ENCODE measurements at regions not wholly inside any gene's neighbourhood (a gene's known extent, or its start where the extent isn't known, plus 50 kb on each side); places are given as distances from the start of the nearest gene placed in this dataset.

DNA sequence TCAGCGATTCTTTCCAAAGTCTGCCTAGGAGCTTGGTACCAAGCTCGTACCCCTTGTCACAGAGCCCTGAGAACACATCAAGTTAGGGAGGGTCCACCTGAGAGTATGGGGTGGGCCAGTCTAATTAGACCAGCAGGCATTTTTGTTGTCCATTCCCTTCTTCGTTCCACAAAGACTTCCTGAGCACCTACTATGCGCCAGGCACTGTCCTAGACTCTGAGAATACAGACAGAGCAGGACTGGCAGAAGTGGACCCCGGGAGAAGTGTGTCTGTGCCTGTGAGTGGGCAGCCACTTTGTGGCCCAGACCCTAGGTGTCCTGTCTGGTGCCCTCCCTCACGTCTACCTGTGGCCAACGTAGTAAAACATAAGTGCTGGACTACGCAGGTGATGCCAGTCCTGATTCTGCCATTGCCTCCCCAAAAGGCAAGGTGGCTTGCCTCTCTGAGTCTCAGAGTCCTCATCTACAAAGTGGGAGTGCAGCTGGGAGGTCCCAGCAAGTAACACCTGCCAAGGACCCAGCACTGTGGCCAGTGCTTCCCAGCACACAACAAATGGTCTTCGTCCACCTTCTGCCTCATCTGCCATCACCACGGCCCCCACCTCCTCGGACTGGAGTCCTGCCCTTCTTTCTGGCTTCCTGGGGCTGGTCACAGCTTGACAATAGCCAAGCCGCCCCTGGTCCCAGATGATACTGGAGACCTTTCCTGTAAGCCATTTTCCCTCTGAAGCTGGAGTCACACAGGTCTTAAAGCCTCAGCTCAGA lies 54.3 kb upstream of the DUSP5 start:
- Histone ChIP-seq H3K9me3 (ENCODE audit: control insufficient read depth, insufficient read depth, low read depth, low read length) (no peaks in the 10 kb centered on the region), H3K4me1 (ENCODE audit: control insufficient read depth, insufficient read depth, low read length) (no peaks in the 10 kb centered on the region), H3K36me3 (ENCODE audit: control insufficient read depth in 2 of 2, insufficient read depth in 1 of 2, low read length in 2 of 2) (no peaks in the 10 kb centered on the region), H3K27ac (ENCODE audit: extremely low read depth, low read depth, low read length) (no peak overlapping the region), H3K4me3 (ENCODE audit: low read depth, low read length) (no peak overlapping the region)
- CTCF ChIA-PET, result no interaction called here
- no peak for TF ChIP-seq KLF16 (tag by site-specific recombination; IDR thresholded peaks at IDR 0.05)
- TF ChIP-seq MEIS1 (CRISPR knock-in tag; IDR thresholded peaks at IDR 0.05; ENCODE audit: borderline replicate concordance), result no peak
- TF ChIP-seq ZNF626 (tag by site-specific recombination; IDR thresholded peaks at IDR 0.05), result no peak
- TF ChIP-seq ZNF76 (tag by site-specific recombination; IDR thresholded peaks at IDR 0.05; ENCODE audit: borderline replicate concordance, low read depth), result no peak
- TF ChIP-seq, protein P1, sequence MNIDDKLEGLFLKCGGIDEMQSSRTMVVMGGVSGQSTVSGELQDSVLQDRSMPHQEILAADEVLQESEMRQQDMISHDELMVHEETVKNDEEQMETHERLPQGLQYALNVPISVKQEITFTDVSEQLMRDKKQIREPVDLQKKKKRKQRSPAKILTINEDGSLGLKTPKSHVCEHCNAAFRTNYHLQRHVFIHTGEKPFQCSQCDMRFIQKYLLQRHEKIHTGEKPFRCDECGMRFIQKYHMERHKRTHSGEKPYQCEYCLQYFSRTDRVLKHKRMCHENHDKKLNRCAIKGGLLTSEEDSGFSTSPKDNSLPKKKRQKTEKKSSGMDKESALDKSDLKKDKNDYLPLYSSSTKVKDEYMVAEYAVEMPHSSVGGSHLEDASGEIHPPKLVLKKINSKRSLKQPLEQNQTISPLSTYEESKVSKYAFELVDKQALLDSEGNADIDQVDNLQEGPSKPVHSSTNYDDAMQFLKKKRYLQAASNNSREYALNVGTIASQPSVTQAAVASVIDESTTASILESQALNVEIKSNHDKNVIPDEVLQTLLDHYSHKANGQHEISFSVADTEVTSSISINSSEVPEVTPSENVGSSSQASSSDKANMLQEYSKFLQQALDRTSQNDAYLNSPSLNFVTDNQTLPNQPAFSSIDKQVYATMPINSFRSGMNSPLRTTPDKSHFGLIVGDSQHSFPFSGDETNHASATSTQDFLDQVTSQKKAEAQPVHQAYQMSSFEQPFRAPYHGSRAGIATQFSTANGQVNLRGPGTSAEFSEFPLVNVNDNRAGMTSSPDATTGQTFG (tag by site-specific recombination; IDR thresholded peaks at IDR 0.05; ENCODE audit: borderline replicate concordance), result no peak
- no peak for TF ChIP-seq ZNF121 (tag by site-specific recombination; IDR thresholded peaks at IDR 0.05)
- TF ChIP-seq ZNF112 (tag by site-specific recombination; IDR thresholded peaks at IDR 0.05), result no peak
- TF ChIP-seq, protein P2, sequence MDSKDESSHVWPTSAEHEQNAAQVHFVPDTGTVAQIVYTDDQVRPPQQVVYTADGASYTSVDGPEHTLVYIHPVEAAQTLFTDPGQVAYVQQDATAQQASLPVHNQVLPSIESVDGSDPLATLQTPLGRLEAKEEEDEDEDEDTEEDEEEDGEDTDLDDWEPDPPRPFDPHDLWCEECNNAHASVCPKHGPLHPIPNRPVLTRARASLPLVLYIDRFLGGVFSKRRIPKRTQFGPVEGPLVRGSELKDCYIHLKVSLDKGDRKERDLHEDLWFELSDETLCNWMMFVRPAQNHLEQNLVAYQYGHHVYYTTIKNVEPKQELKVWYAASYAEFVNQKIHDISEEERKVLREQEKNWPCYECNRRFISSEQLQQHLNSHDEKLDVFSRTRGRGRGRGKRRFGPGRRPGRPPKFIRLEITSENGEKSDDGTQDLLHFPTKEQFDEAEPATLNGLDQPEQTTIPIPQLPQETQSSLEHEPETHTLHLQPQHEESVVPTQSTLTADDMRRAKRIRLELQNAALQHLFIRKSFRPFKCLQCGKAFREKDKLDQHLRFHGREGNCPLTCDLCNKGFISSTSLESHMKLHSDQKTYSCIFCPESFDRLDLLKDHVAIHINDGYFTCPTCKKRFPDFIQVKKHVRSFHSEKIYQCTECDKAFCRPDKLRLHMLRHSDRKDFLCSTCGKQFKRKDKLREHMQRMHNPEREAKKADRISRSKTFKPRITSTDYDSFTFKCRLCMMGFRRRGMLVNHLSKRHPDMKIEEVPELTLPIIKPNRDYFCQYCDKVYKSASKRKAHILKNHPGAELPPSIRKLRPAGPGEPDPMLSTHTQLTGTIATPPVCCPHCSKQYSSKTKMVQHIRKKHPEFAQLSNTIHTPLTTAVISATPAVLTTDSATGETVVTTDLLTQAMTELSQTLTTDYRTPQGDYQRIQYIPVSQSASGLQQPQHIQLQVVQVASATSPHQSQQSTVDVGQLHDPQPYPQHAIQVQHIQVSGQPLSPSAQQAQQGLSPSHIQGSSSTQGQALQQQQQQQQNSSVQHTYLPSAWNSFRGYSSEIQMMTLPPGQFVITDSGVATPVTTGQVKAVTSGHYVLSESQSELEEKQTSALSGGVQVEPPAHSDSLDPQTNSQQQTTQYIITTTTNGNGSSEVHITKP (tag by site-specific recombination; IDR thresholded peaks at IDR 0.05), result no peak
- no peak for TF ChIP-seq ZNF658 (tag by site-specific recombination; IDR thresholded peaks at IDR 0.05)
- no peak for TF ChIP-seq ZNF155 (tag by site-specific recombination; IDR thresholded peaks at IDR 0.05)
- no peak for TF ChIP-seq KLF9 (tag by site-specific recombination; IDR thresholded peaks at IDR 0.05; ENCODE audit: low read depth)
- TF ChIP-seq, protein P3, sequence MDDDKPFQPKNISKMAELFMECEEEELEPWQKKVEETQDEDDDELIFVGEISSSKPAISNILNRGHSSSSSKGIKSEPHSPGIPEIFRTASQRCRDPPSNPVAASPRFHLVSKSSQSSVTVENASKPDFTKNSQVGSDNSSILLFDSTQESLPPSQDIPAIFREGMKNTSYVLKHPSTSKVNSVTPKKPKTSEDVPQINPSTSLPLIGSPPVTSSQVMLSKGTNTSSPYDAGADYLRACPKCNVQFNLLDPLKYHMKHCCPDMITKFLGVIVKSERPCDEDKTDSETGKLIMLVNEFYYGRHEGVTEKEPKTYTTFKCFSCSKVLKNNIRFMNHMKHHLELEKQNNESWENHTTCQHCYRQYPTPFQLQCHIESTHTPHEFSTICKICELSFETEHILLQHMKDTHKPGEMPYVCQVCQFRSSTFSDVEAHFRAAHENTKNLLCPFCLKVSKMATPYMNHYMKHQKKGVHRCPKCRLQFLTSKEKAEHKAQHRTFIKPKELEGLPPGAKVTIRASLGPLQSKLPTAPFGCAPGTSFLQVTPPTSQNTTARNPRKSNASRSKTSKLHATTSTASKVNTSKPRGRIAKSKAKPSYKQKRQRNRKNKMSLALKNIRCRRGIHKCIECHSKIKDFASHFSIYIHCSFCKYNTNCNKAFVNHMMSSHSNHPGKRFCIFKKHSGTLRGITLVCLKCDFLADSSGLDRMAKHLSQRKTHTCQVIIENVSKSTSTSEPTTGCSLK (tag by site-specific recombination; IDR thresholded peaks at IDR 0.05), result no peak
- TF ChIP-seq ZFP69B (tag by site-specific recombination; IDR thresholded peaks at IDR 0.05), result no peak
- TF ChIP-seq, protein P4, sequence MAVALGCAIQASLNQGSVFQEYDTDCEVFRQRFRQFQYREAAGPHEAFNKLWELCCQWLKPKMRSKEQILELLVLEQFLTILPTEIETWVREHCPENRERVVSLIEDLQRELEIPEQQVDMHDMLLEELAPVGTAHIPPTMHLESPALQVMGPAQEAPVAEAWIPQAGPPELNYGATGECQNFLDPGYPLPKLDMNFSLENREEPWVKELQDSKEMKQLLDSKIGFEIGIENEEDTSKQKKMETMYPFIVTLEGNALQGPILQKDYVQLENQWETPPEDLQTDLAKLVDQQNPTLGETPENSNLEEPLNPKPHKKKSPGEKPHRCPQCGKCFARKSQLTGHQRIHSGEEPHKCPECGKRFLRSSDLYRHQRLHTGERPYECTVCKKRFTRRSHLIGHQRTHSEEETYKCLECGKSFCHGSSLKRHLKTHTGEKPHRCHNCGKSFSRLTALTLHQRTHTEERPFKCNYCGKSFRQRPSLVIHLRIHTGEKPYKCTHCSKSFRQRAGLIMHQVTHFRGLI (tag by site-specific recombination; IDR thresholded peaks at IDR 0.05), result no peak
- POLR2A ChIA-PET, result no interaction called here

GRCh38 chr10:110444004-110444337 lies 53.7 kb upstream of the DUSP5 start:
- no peaks in the 10 kb centered on the region for H3K36me3 ChIP-seq (ENCODE audit: control insufficient read depth in 2 of 2, insufficient read depth in 1 of 2, low read length in 2 of 2)
- H3K4me1 ChIP-seq (ENCODE audit: control insufficient read depth, insufficient read depth, low read length), result no peaks in the 10 kb centered on the region
- ChIA-PET CTCF (no interaction called here), POLR2A (no interaction called here)
- TF ChIP-seq, protein P5, sequence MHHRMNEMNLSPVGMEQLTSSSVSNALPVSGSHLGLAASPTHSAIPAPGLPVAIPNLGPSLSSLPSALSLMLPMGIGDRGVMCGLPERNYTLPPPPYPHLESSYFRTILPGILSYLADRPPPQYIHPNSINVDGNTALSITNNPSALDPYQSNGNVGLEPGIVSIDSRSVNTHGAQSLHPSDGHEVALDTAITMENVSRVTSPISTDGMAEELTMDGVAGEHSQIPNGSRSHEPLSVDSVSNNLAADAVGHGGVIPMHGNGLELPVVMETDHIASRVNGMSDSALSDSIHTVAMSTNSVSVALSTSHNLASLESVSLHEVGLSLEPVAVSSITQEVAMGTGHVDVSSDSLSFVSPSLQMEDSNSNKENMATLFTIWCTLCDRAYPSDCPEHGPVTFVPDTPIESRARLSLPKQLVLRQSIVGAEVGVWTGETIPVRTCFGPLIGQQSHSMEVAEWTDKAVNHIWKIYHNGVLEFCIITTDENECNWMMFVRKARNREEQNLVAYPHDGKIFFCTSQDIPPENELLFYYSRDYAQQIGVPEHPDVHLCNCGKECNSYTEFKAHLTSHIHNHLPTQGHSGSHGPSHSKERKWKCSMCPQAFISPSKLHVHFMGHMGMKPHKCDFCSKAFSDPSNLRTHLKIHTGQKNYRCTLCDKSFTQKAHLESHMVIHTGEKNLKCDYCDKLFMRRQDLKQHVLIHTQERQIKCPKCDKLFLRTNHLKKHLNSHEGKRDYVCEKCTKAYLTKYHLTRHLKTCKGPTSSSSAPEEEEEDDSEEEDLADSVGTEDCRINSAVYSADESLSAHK (tag by site-specific recombination; IDR thresholded peaks at IDR 0.05), result no peak
- TF ChIP-seq MYNN (tag by site-specific recombination; IDR thresholded peaks at IDR 0.05; ENCODE audit: borderline replicate concordance), result no peak
- no peak for TF ChIP-seq ZNF426 (tag by site-specific recombination; IDR thresholded peaks at IDR 0.05)
- TF ChIP-seq KLF9 (tag by site-specific recombination; IDR thresholded peaks at IDR 0.05; ENCODE audit: low read depth), result no peak
- no peak for TF ChIP-seq ZNF623 (tag by site-specific recombination; IDR thresholded peaks at IDR 0.05)
- TF ChIP-seq, protein P6, sequence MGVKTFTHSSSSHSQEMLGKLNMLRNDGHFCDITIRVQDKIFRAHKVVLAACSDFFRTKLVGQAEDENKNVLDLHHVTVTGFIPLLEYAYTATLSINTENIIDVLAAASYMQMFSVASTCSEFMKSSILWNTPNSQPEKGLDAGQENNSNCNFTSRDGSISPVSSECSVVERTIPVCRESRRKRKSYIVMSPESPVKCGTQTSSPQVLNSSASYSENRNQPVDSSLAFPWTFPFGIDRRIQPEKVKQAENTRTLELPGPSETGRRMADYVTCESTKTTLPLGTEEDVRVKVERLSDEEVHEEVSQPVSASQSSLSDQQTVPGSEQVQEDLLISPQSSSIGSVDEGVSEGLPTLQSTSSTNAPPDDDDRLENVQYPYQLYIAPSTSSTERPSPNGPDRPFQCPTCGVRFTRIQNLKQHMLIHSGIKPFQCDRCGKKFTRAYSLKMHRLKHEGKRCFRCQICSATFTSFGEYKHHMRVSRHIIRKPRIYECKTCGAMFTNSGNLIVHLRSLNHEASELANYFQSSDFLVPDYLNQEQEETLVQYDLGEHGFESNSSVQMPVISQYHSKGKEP (tag by site-specific recombination; IDR thresholded peaks at IDR 0.05), result no peak
- no peak for TF ChIP-seq ZFP37 (tag by site-specific recombination; IDR thresholded peaks at IDR 0.05)
- H3K9me3 ChIP-seq (ENCODE audit: control insufficient read depth, insufficient read depth, low read depth, low read length), result no peaks in the 10 kb centered on the region
- H3K27ac ChIP-seq (ENCODE audit: extremely low read depth, low read depth, low read length), result no peak overlapping the region
- no peak overlapping the region for H3K4me3 ChIP-seq (ENCODE audit: low read depth, low read length)
